ENCODE measurements at regions not wholly inside any gene's neighbourhood (a gene's known extent, or its start where the extent isn't known, plus 50 kb on each side); places are given as distances from the start of the nearest gene placed in this dataset.
"Not testable (repeated sequence)": the region's sequence is repeated elsewhere in the genome, so short reads cannot be mapped to it uniquely, and the experiment has no call there.

DNA sequence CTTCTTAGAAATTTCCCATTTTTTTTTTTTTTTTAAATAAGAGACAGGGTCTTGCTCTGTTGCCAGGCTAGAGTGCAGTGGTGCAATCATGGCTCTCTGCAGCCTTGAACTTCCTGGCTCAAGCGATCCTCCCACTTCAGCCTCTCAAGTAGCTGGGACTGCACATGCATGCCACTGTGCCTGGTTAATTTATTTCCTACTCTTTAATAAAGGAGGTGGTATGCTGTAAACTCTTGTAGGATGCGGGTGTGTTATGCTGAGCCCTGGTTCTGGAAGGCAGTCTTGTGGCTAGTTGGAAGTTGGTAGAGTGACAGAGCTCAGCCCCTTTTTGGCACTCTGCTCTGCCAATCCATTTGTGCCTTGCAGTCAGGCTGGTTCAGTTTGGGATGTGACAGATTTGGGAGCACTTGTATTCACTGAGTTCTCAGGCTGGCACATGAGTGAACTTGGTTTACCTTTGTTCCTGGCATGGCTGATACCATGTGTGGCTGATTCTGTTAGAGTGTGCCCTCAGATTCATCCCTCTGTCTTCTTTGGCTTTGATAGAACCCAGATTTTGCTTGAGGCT lies 58.3 kb downstream of the NPIPB11 start:
- WGBS, 2 experiments (ENCODE audit: extremely low coverage in 2 of 2, insufficient read length in 1 of 2): no CpG with 5 or more reads among the region's 2 CpGs
- H3K36me3 ChIP-seq (ENCODE audit: control insufficient read depth, insufficient read depth, low read length); H3K9ac ChIP-seq (ENCODE audit: low read depth, low read length); intact Hi-C loops (cut with micrococcal nuclease); H3K9me3 ChIP-seq (ENCODE audit: control insufficient read depth, insufficient read depth, low read length); H3K4me2 ChIP-seq (ENCODE audit: low read depth, low read length); H4K20me1 ChIP-seq (ENCODE audit: insufficient read depth, low read length); H3K4me3 ChIP-seq (ENCODE audit: insufficient read depth, low read depth, low read length); in situ Hi-C loops (cut with MboI; ENCODE audit: low sequenced_read_pairs); BruUV-seq (replicated peaks); H3K56ac ChIP-seq (ENCODE audit: extremely low read depth, insufficient read depth, low read length); H2AK9ac ChIP-seq (replicated peaks; ENCODE audit: low read depth, low read length, poor library complexity); DNase-seq; ATAC-seq (ENCODE audit: low read depth); H3K27me3 ChIP-seq (ENCODE audit: control insufficient read depth, insufficient read depth, low read length); dilution Hi-C loops (cut with HindIII; ENCODE audit: low sequenced_read_pairs, unreplicated experiment); H3K4me1 ChIP-seq (ENCODE audit: control insufficient read depth, insufficient read depth, low read length); CTCF ChIA-PET; H3K79me1 ChIP-seq (ENCODE audit: low read depth in 1 of 2, low read length in 2 of 2); H3K9me1 ChIP-seq (ENCODE audit: insufficient read depth, low read length); H2BK5ac ChIP-seq (ENCODE audit: low read depth, low read length, poor library complexity, severe bottlenecking); POLR2A ChIA-PET (ENCODE audit: unreplicated experiment); H2AFZ ChIP-seq (replicated peaks; ENCODE audit: low read length, poor library complexity); H2BK15ac ChIP-seq (ENCODE audit: low read depth, low read length); H3K23ac ChIP-seq (ENCODE audit: low read depth, low read length): not testable (repeated sequence)
- Histone ChIP-seq H4K5ac (ENCODE audit: low read depth, low read length) (peak overlapping the region; percentile 89; the same call in 1 of the 2 replicates), H4K8ac (ENCODE audit: low read depth in 2 of 2, low read length in 2 of 2) (peak overlapping the region in 1 of 2 experiments; percentile 10; a peak in 1 of 4 replicates), H3K4ac (ENCODE audit: low read depth, low read length) (peak overlapping the region; percentile 75; the same call in 1 of the 2 replicates), H2BK120ac (ENCODE audit: low read depth, low read length) (peak overlapping the region; percentile 79; the same call in 1 of the 2 replicates), H3K14ac (replicated peaks; ENCODE audit: low read depth, low read length) (peak overlapping the region; percentile 76; the same call in 1 of the 2 replicates), H3K27ac (ENCODE audit: insufficient read depth, low read length) (peak overlapping the region; percentile 14; the same call in 1 of the 2 replicates), H2BK20ac (ENCODE audit: low read depth, low read length) (peak overlapping the region; percentile 76; the same call in 1 of the 2 replicates), H3K18ac (ENCODE audit: low read depth, low read length) (peak overlapping the region; percentile 84), H4K91ac (ENCODE audit: insufficient read depth, low read depth, low read length) (peak overlapping the region; percentile 68; the same call in 1 of the 2 replicates), H2AK5ac (ENCODE audit: low read depth, low read length) (peak overlapping the region; percentile 58; the same call in 1 of the 2 replicates)

DNA sequence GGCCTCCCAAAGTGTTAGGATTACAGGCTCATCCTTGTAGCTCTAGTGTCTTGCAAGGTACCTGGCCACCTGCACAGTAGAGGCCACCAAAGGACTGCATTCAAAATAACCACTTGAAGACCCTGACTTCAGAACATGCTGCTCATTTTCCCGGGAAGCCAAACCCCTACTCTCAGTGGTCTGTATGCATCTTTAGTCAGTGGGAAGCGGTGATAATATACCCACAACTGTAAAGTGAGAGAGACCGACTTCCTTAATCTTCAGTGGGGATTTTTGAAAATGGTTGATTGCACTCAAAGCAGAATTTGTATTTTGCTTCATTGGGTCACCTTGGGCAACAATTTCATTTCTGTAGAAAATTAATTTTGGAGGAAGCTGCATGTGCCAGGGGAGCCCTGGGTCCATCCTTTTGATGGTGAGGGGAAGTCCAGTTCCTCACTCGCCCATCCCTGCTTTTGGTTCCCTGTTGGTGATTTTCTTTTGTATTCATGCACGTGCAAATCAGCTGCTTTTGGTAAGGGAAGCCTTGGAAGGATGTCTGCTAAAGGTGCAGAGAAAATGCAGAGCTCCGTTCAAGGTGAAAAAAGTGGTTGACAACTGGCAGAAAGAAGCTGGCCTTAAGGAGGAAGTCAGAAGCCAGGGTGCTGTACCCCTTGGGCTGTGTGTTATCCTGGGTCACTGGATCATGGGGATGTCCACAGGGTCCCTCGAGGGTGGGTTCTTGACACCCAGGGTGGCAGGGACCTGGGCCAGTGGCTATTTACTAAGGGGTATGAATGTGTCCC lies 59.5 kb downstream of the NPIPB11 start:
- H4K91ac ChIP-seq (ENCODE audit: insufficient read depth, low read depth, low read length); H3K14ac ChIP-seq (replicated peaks; ENCODE audit: low read depth, low read length); H2BK20ac ChIP-seq (ENCODE audit: low read depth, low read length); intact Hi-C loops (cut with micrococcal nuclease); H4K8ac ChIP-seq (ENCODE audit: low read depth in 2 of 2, low read length in 2 of 2); H2BK5ac ChIP-seq (ENCODE audit: low read depth, low read length, poor library complexity, severe bottlenecking); H3K18ac ChIP-seq (ENCODE audit: low read depth, low read length); H2AK5ac ChIP-seq (ENCODE audit: low read depth, low read length); dilution Hi-C loops (cut with HindIII; ENCODE audit: low sequenced_read_pairs, unreplicated experiment); H3K4me2 ChIP-seq (ENCODE audit: low read depth, low read length); H3K36me3 ChIP-seq (ENCODE audit: control insufficient read depth, insufficient read depth, low read length); H3K27me3 ChIP-seq (ENCODE audit: control insufficient read depth, insufficient read depth, low read length); H3K79me1 ChIP-seq (ENCODE audit: low read depth in 1 of 2, low read length in 2 of 2); DNase-seq; POLR2A ChIA-PET (ENCODE audit: unreplicated experiment); H3K9ac ChIP-seq (ENCODE audit: low read depth, low read length); H3K9me1 ChIP-seq (ENCODE audit: insufficient read depth, low read length); H2AK9ac ChIP-seq (replicated peaks; ENCODE audit: low read depth, low read length, poor library complexity); CTCF ChIA-PET; in situ Hi-C loops (cut with MboI; ENCODE audit: low sequenced_read_pairs); H3K27ac ChIP-seq (ENCODE audit: insufficient read depth, low read length); H3K9me3 ChIP-seq (ENCODE audit: control insufficient read depth, insufficient read depth, low read length); H3K4ac ChIP-seq (ENCODE audit: low read depth, low read length); H3K23ac ChIP-seq (ENCODE audit: low read depth, low read length); H3K4me1 ChIP-seq (ENCODE audit: control insufficient read depth, insufficient read depth, low read length); BruUV-seq (replicated peaks); H2AFZ ChIP-seq (replicated peaks; ENCODE audit: low read length, poor library complexity); H3K4me3 ChIP-seq (ENCODE audit: insufficient read depth, low read depth, low read length); H4K20me1 ChIP-seq (ENCODE audit: insufficient read depth, low read length); ATAC-seq (ENCODE audit: low read depth); H3K56ac ChIP-seq (ENCODE audit: extremely low read depth, insufficient read depth, low read length): not testable (repeated sequence)
- 0 out of 2 replicates have a peak overlapping the region, but pooled peaks have one; percentile 13 for H2BK120ac ChIP-seq (ENCODE audit: low read depth, low read length)
- peak overlapping the region; percentile 22; the same call in 1 of the 3 replicates for H2BK15ac ChIP-seq (ENCODE audit: low read depth, low read length)
- H4K5ac ChIP-seq (ENCODE audit: low read depth, low read length): peak overlapping the region; percentile 72
- 100% methylated on average over 1 of the region's 7 CpGs; no CpG with 5 or more reads in 1 of the 2 experiments for WGBS, 2 experiments (ENCODE audit: extremely low coverage in 2 of 2, insufficient read length in 1 of 2)

All from IMR-90 (cell line).